HEK293 (cell line): ENCODE measurements at regions not wholly inside any gene's neighbourhood (a gene's known extent, or its start where the extent isn't known, plus 50 kb on each side); places are given as distances from the start of the nearest gene placed in this dataset.
A peak's percentile ranks its signal among the peaks of the same experiment; 100 is the strongest.

Experiments used
- CTCF ChIA-PET: fragments of 350-600 bp; formaldehyde crosslinking; extraction: SDS; loops from one replicate; lab custom pipeline; 2021; ENCODE audit warnings: antibody characterized with exemption; lab: Yijun Ruan, JAX
- POLR2A ChIA-PET: fragments of 300-600 bp; formaldehyde crosslinking; extraction: SDS; loops from one replicate; lab custom pipeline; 2020; ENCODE audit warnings: antibody characterized with exemption, inconsistent platforms; lab: Yijun Ruan, JAX
- H3K27ac ChIP-seq: fragments of 200-500 bp; sonication (Bioruptor generic); 2 replicates; pipeline ENCODE4 v1.5.1; 2014; ENCODE audit warnings: low read depth, low read length, control low read depth, inconsistent platforms; ENCODE audit errors: extremely low read depth
- H3K36me3 ChIP-seq, 2 experiments: fragments of 200-500 bp in 1 of 2; sonication (Bioruptor generic) in 1 of 2; 1 replicate in 1 of 2; 2 replicates in 1 of 2; pipeline ENCODE4 v1.5.1; 2014 to 2017; ENCODE audit warnings: inconsistent platforms in 2 of 2, low read length in 2 of 2; ENCODE audit not compliant: control insufficient read depth in 2 of 2, insufficient read depth in 1 of 2
- H3K4me1 ChIP-seq: fragments of 200-500 bp; sonication (Bioruptor generic); 2 replicates; pipeline ENCODE4 v1.5.1; 2014; ENCODE audit warnings: mild to moderate bottlenecking, low read length, inconsistent platforms; ENCODE audit not compliant: control insufficient read depth, insufficient read depth
- H3K4me3 ChIP-seq: 2 replicates; pipeline ENCODE4 v1.5.1; 2011; ENCODE audit warnings: low read depth, mild to moderate bottlenecking, control low read depth, low read length, moderate library complexity
- H3K9me3 ChIP-seq: fragments of 200-500 bp; sonication (Bioruptor generic); 2 replicates; pipeline ENCODE4 v1.5.1; 2014; ENCODE audit warnings: low read depth, low read length, inconsistent platforms; ENCODE audit not compliant: control insufficient read depth, insufficient read depth
- SP7 ChIP-seq: fragments of 450-650 bp; formaldehyde crosslinking; IDR thresholded peaks from 2 replicates; pipeline ENCODE4 v1.5.1; 2016; ENCODE audit warnings: missing biosample characterization, missing genetic modification characterization
- YY2 ChIP-seq: fragments of 450-650 bp; formaldehyde crosslinking; IDR thresholded peaks from 2 replicates; pipeline ENCODE4 v1.5.1; 2016; ENCODE audit warnings: missing biosample characterization, missing genetic modification characterization
- ZBTB8A ChIP-seq: fragments of 450-650 bp; formaldehyde crosslinking; IDR thresholded peaks from 2 replicates; pipeline ENCODE4 v1.5.1; 2016; ENCODE audit warnings: missing biosample characterization, missing genetic modification characterization
- ZFHX2 ChIP-seq: fragments of 450-650 bp; formaldehyde crosslinking; conservative IDR thresholded peaks from 2 replicates; pipeline ENCODE4 v1.5.1; 2016; ENCODE audit warnings: missing biosample characterization, missing genetic modification characterization
- ZIC2 ChIP-seq: fragments of 450-650 bp; formaldehyde crosslinking; IDR thresholded peaks from 2 replicates; pipeline ENCODE4 v1.5.1; 2016; ENCODE audit warnings: missing biosample characterization, missing genetic modification characterization
- ZNF23 ChIP-seq: fragments of 450-650 bp; formaldehyde crosslinking; IDR thresholded peaks from 2 replicates; pipeline ENCODE4 v1.5.1; 2016; ENCODE audit warnings: missing biosample characterization, missing genetic modification characterization, borderline replicate concordance
- ZNF26 ChIP-seq: fragments of 450-650 bp; formaldehyde crosslinking; IDR thresholded peaks from 2 replicates; pipeline ENCODE4 v1.5.1; 2016; ENCODE audit warnings: missing biosample characterization, missing genetic modification characterization
- ZNF335 ChIP-seq: fragments of 450-650 bp; formaldehyde crosslinking; conservative IDR thresholded peaks from 2 replicates; pipeline ENCODE4 v1.5.1; 2016; ENCODE audit warnings: missing biosample characterization, missing genetic modification characterization
- ZNF341 ChIP-seq: fragments of 450-650 bp; formaldehyde crosslinking; IDR thresholded peaks from 2 replicates; pipeline ENCODE4; 2016; ENCODE audit warnings: low read depth, missing biosample characterization, missing genetic modification characterization
- ZNF433 ChIP-seq: fragments of 450-650 bp; formaldehyde crosslinking; IDR thresholded peaks from 2 replicates; pipeline ENCODE4 v1.5.1; 2016; ENCODE audit warnings: missing biosample characterization, missing genetic modification characterization, low read depth
- ZNF48 ChIP-seq: fragments of 450-650 bp; formaldehyde crosslinking; IDR thresholded peaks from 2 replicates; pipeline ENCODE4 v1.5.1; 2016; ENCODE audit warnings: missing biosample characterization, missing genetic modification characterization
- ZNF510 ChIP-seq: fragments of 450-650 bp; formaldehyde crosslinking; IDR thresholded peaks from 2 replicates; pipeline ENCODE4 v1.5.1; 2018; ENCODE audit warnings: mild to moderate bottlenecking, missing genetic modification characterization, missing biosample characterization; ENCODE audit not compliant: insufficient replicate concordance
- ZNF530 ChIP-seq: fragments of 450-650 bp; formaldehyde crosslinking; IDR thresholded peaks from 2 replicates; pipeline ENCODE4 v1.5.1; 2016; ENCODE audit warnings: low read depth, missing biosample characterization, missing genetic modification characterization
- ZNF558 ChIP-seq: fragments of 450-650 bp; formaldehyde crosslinking; IDR thresholded peaks from 2 replicates; pipeline ENCODE4 v1.5.1; 2016; ENCODE audit warnings: missing biosample characterization, missing genetic modification characterization
- ZNF561 ChIP-seq: fragments of 450-650 bp; IDR thresholded peaks from 2 replicates; pipeline ENCODE4 v1.5.1; 2018; ENCODE audit warnings: missing biosample characterization, missing genetic modification characterization, borderline replicate concordance
- ZNF610 ChIP-seq: fragments of 450-650 bp; formaldehyde crosslinking; IDR thresholded peaks from 2 replicates; pipeline ENCODE4 v1.5.1; 2016; ENCODE audit warnings: missing biosample characterization, missing genetic modification characterization, borderline replicate concordance
- ZNF623 ChIP-seq: fragments of 450-650 bp; formaldehyde crosslinking; IDR thresholded peaks from 2 replicates; pipeline ENCODE4 v1.5.1; 2016; ENCODE audit warnings: missing biosample characterization, missing genetic modification characterization
- ZNF660 ChIP-seq: fragments of 450-650 bp; IDR thresholded peaks from 2 replicates; pipeline ENCODE4 v1.5.1; 2018; ENCODE audit warnings: missing biosample characterization, mild to moderate bottlenecking, missing genetic modification characterization
- ZXDB ChIP-seq: fragments of 450-650 bp; formaldehyde crosslinking; IDR thresholded peaks from 2 replicates; pipeline ENCODE4 v1.5.1; 2016; ENCODE audit warnings: missing biosample characterization, missing genetic modification characterization
- TF ChIP-seq, protein P1 (sequence below): fragments of 450-650 bp; formaldehyde crosslinking; IDR thresholded peaks from 2 replicates; pipeline ENCODE4 v1.5.1; 2016; ENCODE audit warnings: missing biosample characterization, missing genetic modification characterization

GRCh38 chr10:44182909-44183308 is 202.0 kb downstream of the CXCL12 start:
- ChIA-PET CTCF (no interaction called here), POLR2A (no interaction called here)
- Histone ChIP-seq H3K9me3 (no peaks in the 10 kb centered on the region), H3K36me3 (no peaks in the 10 kb centered on the region), H3K27ac (no peak overlapping the region), H3K4me1 (no peaks in the 10 kb centered on the region), H3K4me3 (no peak overlapping the region)
- TF ChIP-seq ZNF610 (tag by site-specific recombination), result no peak
- no peak for TF ChIP-seq ZNF433 (tag by site-specific recombination)

- H3K4me1 ChIP-seq, result peaks cover 3% of the 10 kb centered on the region; the same call in 1 of the 2 replicates
- ChIA-PET CTCF (no interaction called here), POLR2A (no interaction called here)
- H3K27ac ChIP-seq, result no peak overlapping the region
- H3K4me3 ChIP-seq, result no peak overlapping the region
- no peak for TF ChIP-seq ZNF341 (tag by site-specific recombination)
- peak; percentile 34; the same call in 1 of the 2 replicates for TF ChIP-seq ZIC2 (tag by site-specific recombination)
- no peaks in the 10 kb centered on the region for H3K36me3 ChIP-seq
- no peaks in the 10 kb centered on the region for H3K9me3 ChIP-seq
Observed at GRCh38 chr10:44180321-44181168, 204.4 kb downstream of the CXCL12 start.

DNA sequence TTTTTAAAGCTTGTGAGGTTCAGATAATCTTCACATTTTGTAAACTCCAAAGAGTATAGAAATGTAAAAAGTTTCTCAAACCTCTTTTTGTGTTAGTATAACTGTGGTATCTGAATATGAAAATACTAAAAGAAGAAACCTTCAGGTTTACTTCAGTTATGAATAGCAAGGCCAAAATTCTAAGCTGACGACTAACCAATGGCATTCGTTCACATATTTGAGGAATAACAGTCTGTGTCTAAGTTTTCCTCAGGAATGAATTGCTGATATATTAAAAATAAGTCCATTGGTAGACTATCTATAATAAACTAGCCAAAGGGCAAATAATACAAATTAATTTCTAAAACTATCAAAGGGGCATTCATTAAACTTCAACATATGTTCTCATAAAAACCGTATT is 206.0 kb downstream of the CXCL12 start:
- ChIA-PET CTCF (no interaction called here), POLR2A (no interaction called here)
- H3K4me1 ChIP-seq, result peaks cover 4% of the 10 kb centered on the region
- H3K4me3 ChIP-seq, result no peak overlapping the region
- TF ChIP-seq SP7 (tag by site-specific recombination), result no peak
- no peak for TF ChIP-seq ZNF48
- TF ChIP-seq ZNF530 (tag by site-specific recombination), result no peak
- no peak for TF ChIP-seq ZXDB (tag by site-specific recombination)
- no peak for TF ChIP-seq ZNF335
- no peak for TF ChIP-seq ZNF623 (tag by site-specific recombination)
- no peak for TF ChIP-seq ZNF561 (tag by site-specific recombination)
- TF ChIP-seq, protein P1, sequence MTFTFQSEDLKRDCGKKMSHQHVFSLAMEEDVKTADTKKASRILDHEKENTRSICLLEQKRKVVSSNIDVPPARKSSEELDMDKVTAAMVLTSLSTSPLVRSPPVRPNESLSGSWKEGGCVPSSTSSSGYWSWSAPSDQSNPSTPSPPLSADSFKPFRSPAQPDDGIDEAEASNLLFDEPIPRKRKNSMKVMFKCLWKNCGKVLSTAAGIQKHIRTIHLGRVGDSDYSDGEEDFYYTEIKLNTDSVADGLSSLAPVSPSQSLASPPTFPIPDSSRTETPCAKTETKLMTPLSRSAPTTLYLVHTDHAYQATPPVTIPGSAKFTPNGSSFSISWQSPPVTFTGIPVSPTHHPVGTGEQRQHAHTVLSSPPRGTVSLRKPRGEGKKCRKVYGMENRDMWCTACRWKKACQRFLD (tag by site-specific recombination), result no peak
- no peak for TF ChIP-seq ZBTB8A (tag by site-specific recombination)
- no peak for TF ChIP-seq ZNF510 (tag by site-specific recombination)
- TF ChIP-seq, all 188 proteins: peak for 0
- Histone ChIP-seq H3K36me3 (no peaks in the 10 kb centered on the region), H3K27ac (no peak overlapping the region), H3K9me3 (no peaks in the 10 kb centered on the region)

DNA sequence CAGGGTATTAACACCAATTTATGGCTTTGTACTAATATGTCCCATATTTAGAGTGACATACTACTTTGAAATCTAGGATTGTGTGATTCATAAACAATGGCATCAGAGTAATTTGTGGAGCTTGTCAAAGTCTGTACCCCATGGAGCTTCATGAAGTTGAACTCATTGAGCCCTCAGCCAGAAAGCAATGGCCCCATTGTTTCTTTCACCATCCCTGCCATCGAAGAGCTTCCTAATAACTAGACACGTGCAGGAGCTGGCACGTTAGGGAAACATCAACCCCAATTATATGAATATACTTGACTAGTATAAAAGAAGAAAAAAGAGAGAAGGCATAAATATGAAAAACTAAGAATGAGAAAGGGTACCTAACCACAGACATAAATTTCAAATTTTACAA is 206.6 kb downstream of the CXCL12 start:
- TF ChIP-seq ZNF26 (tag by site-specific recombination) (no peak), ZFHX2 (no peak), ZNF660 (tag by site-specific recombination) (no peak), ZNF23 (tag by site-specific recombination) (no peak), ZNF558 (no peak), YY2 (tag by site-specific recombination) (no peak)
- TF ChIP-seq, protein P1 (tag by site-specific recombination), result no peak
- ChIA-PET CTCF (no interaction called here), POLR2A (no interaction called here)
- H3K4me3 ChIP-seq, result no peak overlapping the region
- H3K27ac ChIP-seq, result no peak overlapping the region
- peaks cover 9% of the 10 kb centered on the region for H3K4me1 ChIP-seq
- no peaks in the 10 kb centered on the region for H3K9me3 ChIP-seq
- no peaks in the 10 kb centered on the region for H3K36me3 ChIP-seq
